GM21528 (cell line): ENCODE measurements at regions not wholly inside any gene's neighbourhood (a gene's known extent, or its start where the extent isn't known, plus 50 kb on each side); places are given as distances from the start of the nearest gene placed in this dataset.

ENCODE experiments used
- ATAC-seq: cut with Tn5 transposase; IDR thresholded peaks from one replicate; pipeline ENCODE4 v1.9.1; 2021; ENCODE audit warnings: mild to moderate bottlenecking, moderate library complexity; ENCODE audit not compliant: unreplicated experiment, low FRiP score

GRCh38 chr16:74232806-74233465 is 63.7 kb upstream of the PSMD7 start:
- ATAC-seq, result no peak

GRCh38 chr16:74230126-74230525 is 66.5 kb upstream of the PSMD7 start:
- no peak for ATAC-seq

GRCh38 chr16:74226338-74226954 is 70.2 kb upstream of the PSMD7 start:
- ATAC-seq, result no peak

- no peak for ATAC-seq
These were observed 71.6 kb upstream of the PSMD7 start for GRCh38 chr16:74224828-74225612.

GRCh38 chr16:74221828-74222227 is 74.8 kb upstream of the PSMD7 start:
- ATAC-seq, result no peak

- no peak for ATAC-seq
These were observed 76.9 kb upstream of the PSMD7 start for GRCh38 chr16:74219706-74220105.

- no peak for ATAC-seq
These were observed 77.7 kb upstream of the PSMD7 start for GRCh38 chr16:74218871-74219270.

- ATAC-seq, result no peak
These were observed 80.3 kb upstream of the PSMD7 start for GRCh38 chr16:74216319-74216718.

GRCh38 chr16:74215249-74215648 is 81.4 kb upstream of the PSMD7 start:
- ATAC-seq, result no peak

GRCh38 chr16:74213372-74213771 is 83.2 kb upstream of the PSMD7 start:
- no peak for ATAC-seq

GRCh38 chr16:74210245-74210644 is 86.4 kb upstream of the PSMD7 start:
- no peak for ATAC-seq

GRCh38 chr16:74202009-74202408 is 94.6 kb upstream of the PSMD7 start:
- no peak for ATAC-seq

- no peak for ATAC-seq
These were observed 95.0 kb upstream of the PSMD7 start for GRCh38 chr16:74201576-74201975.

GRCh38 chr16:74200921-74201320 is 95.7 kb upstream of the PSMD7 start:
- ATAC-seq, result no peak

- no peak for ATAC-seq
These were observed 96.8 kb upstream of the PSMD7 start for GRCh38 chr16:74199842-74200124.

GRCh38 chr16:74199066-74199841 is 97.4 kb upstream of the PSMD7 start:
- no peak for ATAC-seq

GRCh38 chr16:74192281-74192797 is 104.3 kb upstream of the PSMD7 start:
- no peak for ATAC-seq

- no peak for ATAC-seq
These were observed 106.3 kb upstream of the PSMD7 start for GRCh38 chr16:74190292-74190691.

- no peak for ATAC-seq
These were observed 107.8 kb upstream of the PSMD7 start for GRCh38 chr16:74188856-74189255.

- no peak for ATAC-seq
These were observed 110.0 kb upstream of the PSMD7 start for GRCh38 chr16:74186561-74186971.

- ATAC-seq, result no peak
These were observed 111.8 kb upstream of the PSMD7 start for GRCh38 chr16:74184839-74185238.
